ENCODE measurements at regions not wholly inside any gene's neighbourhood (a gene's known extent, or its start where the extent isn't known, plus 50 kb on each side); places are given as distances from the start of the nearest gene placed in this dataset.

DNA sequence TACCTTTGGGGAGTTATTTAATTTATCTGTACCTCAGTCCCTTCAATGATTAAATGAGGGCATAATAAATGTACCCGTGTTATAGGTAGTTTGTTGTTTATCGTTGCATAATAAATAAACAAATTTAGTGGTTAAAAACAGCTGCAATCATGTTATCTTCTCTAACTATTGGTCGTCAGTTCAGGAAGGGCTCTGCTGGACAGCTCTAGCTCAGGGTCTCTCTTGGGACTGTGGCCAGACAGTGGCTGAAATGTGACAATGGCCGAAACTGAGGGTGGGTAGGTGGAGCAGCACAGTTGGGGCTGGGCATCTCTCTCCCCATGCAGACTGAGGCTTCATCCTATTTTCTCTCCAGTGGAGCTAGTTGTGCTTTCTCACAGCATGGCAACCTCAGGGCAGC lies 632.1 kb upstream of the HS6ST1 start:
- H3K4me2 ChIP-seq (ENCODE audit: insufficient read depth, low read length), result no peak overlapping the region
- 6% methylated on average over 4 of the region's 4 CpGs for WGBS (ENCODE audit: insufficient coverage, low coverage, missing lambda C conversion rate)
- no peak for DNase-seq (ENCODE audit: extremely low read depth in 1 of 4, low spot score in 3 of 4)
- no peak overlapping the region for H2AFZ ChIP-seq (ENCODE audit: low read depth, low read length)
- POLR2A ChIA-PET, result no interaction called here
- TF ChIP-seq, protein P1, sequence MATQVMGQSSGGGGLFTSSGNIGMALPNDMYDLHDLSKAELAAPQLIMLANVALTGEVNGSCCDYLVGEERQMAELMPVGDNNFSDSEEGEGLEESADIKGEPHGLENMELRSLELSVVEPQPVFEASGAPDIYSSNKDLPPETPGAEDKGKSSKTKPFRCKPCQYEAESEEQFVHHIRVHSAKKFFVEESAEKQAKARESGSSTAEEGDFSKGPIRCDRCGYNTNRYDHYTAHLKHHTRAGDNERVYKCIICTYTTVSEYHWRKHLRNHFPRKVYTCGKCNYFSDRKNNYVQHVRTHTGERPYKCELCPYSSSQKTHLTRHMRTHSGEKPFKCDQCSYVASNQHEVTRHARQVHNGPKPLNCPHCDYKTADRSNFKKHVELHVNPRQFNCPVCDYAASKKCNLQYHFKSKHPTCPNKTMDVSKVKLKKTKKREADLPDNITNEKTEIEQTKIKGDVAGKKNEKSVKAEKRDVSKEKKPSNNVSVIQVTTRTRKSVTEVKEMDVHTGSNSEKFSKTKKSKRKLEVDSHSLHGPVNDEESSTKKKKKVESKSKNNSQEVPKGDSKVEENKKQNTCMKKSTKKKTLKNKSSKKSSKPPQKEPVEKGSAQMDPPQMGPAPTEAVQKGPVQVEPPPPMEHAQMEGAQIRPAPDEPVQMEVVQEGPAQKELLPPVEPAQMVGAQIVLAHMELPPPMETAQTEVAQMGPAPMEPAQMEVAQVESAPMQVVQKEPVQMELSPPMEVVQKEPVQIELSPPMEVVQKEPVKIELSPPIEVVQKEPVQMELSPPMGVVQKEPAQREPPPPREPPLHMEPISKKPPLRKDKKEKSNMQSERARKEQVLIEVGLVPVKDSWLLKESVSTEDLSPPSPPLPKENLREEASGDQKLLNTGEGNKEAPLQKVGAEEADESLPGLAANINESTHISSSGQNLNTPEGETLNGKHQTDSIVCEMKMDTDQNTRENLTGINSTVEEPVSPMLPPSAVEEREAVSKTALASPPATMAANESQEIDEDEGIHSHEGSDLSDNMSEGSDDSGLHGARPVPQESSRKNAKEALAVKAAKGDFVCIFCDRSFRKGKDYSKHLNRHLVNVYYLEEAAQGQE (IDR thresholded peaks at IDR 0.05; ENCODE audit: borderline replicate concordance), result peak; percentile 63
- TF ChIP-seq, protein P1 (CRISPR knock-in tag; IDR thresholded peaks at IDR 0.05; ENCODE audit: low read depth), result no peak
- no peak for TF ChIP-seq C11orf30 (IDR thresholded peaks at IDR 0.05; ENCODE audit: low read depth)
- TF ChIP-seq ZNF408 (CRISPR knock-in tag; IDR thresholded peaks at IDR 0.05; ENCODE audit: low read depth), result no peak
- H4K20me1 ChIP-seq (replicated peaks; ENCODE audit: control insufficient read depth, insufficient read depth, low read length), result no peaks in the 10 kb centered on the region
- H3K79me2 ChIP-seq (ENCODE audit: control insufficient read depth, insufficient read depth, low read length), result no peaks in the 10 kb centered on the region
- H3K4me3 ChIP-seq, result no peak overlapping the region
- H3K4me1 ChIP-seq (replicated peaks in 1 of 2; ENCODE audit: control insufficient read depth in 2 of 2, insufficient read depth in 2 of 2, low read length in 2 of 2), result no peaks in the 10 kb centered on the region
- CTCF ChIA-PET (ENCODE audit: low intra/inter-chr PET ratio), result no interaction called here
- H3K9me1 ChIP-seq (ENCODE audit: control insufficient read depth, insufficient read depth, low read length), result no peaks in the 10 kb centered on the region
- FAIRE-seq, result no peak
- in situ Hi-C loops (cut with MboI) (no loop called here), intact Hi-C loops (cut with micrococcal nuclease) (no loop called here)
- no TSS peak for BruUV-seq (replicated peaks)
- no peak overlapping the region for H3K9ac ChIP-seq (ENCODE audit: insufficient read depth in 1 of 2, low read depth in 2 of 2, low read length in 2 of 2)
- no peaks in the 10 kb centered on the region for H3K36me3 ChIP-seq (ENCODE audit: control insufficient read depth, insufficient read depth, low read length)
- no peaks in the 10 kb centered on the region for H3K9me3 ChIP-seq (replicated peaks; ENCODE audit: control insufficient read depth, insufficient read depth, low read depth, low read length)
- H3K27ac ChIP-seq (ENCODE audit: extremely low read depth, low read depth, low read length), result no peak overlapping the region
- H3K27me3 ChIP-seq (ENCODE audit: control insufficient read depth in 2 of 2, insufficient read depth in 2 of 2, low read length in 2 of 2), result peaks cover 0 to 11% of the 10 kb centered on the region in 2 experiments; a peak in 2 of 5 replicates
- ATAC-seq, result no peak
